AG20443 (cell line): ENCODE measurements at regions not wholly inside any gene's neighbourhood (a gene's known extent, or its start where the extent isn't known, plus 50 kb on each side); places are given as distances from the start of the nearest gene placed in this dataset.

Source experiments
- DNase-seq: peaks from one replicate; pipeline ENCODE4 v3.0.0; 2012; ENCODE audit warnings: low spot score, mixed read lengths

DNA sequence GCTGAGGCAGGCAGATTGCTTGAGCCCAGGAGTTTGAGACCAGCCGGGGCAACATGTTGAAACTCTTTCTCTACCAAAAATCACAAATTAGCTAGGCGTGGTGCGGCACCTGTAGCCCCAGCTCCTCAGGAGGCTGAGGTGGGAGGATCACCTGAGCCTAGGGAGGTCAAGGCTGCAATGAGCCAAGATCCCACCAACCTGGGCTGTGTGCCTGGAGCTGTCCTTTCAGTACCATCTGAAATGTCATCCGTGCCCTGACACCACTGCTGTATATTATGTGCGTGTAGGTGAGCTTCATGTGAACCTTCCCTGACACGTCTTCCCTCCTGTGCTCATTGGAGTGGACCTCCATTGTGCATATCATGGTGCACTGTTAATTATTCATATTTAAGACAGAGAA, 84.8 kb upstream of the HNRNPA3 start:
- no peak for DNase-seq

DNA sequence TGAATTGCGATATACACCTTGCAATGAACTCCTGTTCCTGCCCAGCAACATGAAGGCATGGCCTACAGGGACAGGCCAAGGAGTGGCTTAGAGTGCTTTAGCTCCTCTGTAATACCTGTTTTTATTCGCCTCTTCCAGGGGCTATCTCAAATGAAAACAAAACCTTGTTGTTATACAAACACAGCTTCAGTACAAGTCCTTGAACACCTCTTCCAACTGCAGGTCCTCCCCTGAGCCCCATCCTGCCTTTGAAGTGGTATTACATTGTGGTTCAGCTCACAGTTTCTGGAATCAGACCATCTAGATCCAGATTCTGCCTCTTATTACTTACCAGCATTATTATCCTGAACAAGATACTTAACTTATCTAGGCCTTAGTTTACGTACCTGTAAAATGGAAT, 83.0 kb upstream of the HNRNPA3 start:
- DNase-seq, result no peak

DNA sequence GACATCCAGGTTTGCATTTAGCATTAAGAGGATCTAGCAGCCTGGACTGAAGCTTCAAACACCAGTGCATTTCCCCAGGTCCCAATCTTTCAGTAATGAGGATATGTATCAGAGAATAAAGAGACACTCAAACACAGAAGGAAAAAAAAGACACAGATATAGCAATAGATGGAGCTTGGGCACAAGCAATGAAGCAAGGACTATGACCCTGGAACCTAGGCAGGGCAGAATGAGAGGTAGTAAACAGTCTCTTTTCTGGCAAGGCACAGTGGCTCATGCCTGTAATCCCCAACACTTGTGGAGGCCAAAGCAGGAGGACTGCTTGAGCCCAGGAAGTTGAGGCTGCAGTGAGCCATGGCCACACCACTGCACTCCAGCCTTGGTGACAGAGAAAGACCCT, 80.7 kb upstream of the HNRNPA3 start:
- DNase-seq, result no peak

DNA sequence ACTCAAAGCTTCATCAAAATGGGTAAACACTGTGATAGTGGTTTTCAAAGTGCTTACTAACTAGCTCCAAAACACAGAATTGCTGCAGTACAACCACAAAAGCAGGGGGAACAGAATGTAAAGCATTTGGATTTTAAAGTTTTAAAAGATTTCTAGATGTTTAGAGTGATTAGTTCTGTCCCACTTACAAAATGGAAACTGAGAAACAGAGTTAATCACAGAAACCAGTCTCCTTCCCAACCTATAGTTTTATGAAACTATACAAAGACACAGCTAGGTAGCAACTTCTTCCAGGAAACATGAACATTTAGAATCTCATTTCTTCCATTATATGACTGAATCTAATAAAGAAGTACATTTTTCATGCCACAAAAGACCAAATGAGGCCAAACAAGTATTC, 73.8 kb upstream of the HNRNPA3 start:
- DNase-seq, result no peak

DNA sequence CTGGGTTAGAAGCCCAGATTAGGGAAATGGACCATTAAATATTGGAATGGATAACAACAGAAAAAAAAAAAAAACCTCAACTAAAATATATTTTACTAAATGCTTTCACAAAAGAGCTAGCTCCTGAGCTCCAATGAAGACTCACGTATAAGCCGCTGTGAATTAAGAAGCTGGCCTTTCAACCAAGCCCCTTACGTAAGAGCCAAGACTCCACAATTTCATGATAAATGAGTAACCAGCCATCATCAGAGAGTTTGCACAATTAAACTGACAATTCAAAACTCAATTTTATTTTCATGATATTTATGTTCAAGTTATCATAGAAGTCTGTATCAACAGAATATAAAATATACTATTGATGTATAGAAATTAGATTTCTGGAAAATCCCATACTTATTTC, 70.7 kb upstream of the HNRNPA3 start:
- DNase-seq, result no peak

DNA sequence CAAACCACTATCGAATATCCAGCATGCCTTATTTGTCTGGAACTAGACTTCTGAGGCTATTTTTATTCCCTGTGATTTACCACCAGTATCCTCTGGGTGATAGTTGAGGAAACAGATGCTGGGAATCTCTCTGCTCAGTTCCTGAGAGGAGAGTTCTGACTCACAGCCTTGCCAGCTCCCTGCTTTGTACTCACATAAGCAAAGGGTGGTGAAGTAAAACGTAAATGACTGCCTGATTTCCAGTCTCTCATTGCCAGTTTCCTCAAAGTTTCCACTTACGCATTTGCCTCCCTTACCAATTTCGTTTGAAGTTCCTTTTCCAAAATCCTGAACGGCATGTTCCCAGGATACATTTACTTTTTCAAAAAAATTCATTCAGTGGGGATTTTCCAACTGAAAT, 69.2 kb upstream of the HNRNPA3 start:
- DNase-seq, result peak; percentile 75

DNA sequence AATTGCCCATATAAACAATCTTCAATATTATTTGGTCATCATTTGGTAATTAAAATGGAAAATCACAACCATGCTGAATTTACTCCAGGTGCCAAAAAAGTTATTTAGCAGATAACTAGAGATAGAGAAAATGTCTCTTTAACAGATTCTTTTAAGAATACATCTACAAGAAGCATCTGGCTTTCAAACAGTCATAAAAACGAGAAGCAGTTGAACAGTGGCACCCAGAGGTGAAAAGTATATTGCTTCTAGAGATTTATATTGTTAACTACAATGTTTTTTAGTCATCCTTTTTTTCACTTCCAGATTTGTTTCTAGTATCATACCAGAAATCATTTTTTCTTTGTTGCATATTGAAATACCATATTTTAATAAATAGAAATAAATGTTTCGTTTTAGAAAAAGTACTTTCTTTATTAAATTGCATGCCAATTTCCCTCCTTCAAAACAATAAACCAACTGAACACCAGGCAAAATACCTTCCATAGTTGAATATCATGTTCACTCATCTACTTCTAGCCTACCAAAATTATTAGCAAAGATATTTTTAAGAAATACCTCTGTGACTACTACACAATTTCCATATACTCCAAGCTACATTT, 65.4 kb upstream of the HNRNPA3 start:
- peak; percentile 54 for DNase-seq

DNA sequence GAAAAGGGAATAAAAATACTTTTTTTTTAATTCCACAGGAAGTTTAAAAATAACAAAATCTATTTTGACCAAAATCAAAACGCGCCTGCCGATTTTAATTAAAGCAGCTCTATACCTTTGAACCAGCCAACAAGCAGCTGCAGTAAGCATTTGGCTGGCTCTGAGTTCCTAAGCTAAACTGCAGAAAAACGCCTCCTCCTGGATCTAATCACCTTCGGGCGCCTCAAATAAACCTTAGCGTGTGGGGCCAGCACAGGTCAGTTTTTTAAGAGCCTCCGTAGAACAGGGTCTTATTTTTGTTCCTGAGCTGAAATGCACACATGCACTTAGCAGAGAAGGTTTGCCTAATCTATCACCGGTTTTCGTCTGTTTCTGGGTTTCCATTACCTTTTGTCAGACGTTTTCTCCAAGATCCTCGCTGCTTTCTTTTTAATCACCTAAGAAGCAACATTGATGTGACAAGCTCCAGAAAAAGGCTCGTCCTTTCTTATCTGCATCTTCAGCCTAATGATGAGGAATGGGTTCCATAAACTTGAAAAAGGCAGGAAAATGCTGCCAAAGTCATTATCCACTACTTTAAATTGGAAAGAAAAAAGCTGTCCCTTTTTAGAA, 64.7 kb upstream of the HNRNPA3 start:
- DNase-seq, result no peak

DNA sequence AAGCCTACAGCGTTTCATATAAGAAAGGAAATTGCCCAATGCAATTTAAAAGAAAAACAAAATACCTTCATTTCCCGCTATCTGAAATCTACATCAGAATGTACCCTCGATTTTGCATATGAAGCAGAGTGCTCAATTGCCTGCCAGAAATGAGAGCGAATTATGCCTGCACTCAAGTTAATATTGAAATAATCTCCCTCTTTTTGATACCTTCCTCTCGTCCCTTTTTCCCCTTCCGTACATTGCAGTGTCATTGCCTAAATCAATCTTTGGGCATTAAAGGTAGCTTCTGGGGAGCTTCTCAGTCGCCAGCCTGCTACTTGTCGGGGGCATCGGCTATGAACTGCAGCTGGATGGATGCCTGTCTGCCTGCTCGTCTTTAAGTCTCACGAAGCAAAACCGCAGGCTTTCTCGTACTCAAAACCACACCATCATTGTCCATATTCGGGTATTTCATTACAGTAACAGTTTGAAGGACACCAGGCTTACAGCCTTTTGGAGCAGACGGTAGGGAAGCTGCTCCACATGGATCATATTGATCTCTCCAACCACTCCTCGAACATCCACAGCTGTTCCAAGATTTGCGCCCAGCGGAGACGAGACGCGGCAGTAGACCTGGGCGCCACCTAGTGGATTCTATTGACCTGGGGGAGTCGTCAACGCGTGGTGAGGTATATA, 64.0 kb upstream of the HNRNPA3 start:
- peak; percentile 82 for DNase-seq

DNA sequence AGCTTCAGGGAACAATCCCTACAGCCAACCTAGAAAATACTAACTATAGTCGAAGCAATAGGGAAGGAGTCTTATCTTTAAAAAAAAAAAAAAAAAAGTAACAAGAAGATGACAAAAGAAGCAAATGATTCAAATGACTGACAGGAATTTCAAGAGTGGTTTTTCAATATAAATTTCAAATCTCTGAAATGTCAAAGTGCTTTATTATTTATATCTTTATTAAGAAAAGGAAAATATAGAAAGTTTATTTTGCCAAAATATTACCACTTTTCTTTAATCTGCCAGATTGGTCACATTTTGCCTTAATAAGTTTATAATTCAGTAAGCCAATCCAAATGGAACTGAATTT, 63.5 kb upstream of the HNRNPA3 start:
- DNase-seq, result no peak

DNA sequence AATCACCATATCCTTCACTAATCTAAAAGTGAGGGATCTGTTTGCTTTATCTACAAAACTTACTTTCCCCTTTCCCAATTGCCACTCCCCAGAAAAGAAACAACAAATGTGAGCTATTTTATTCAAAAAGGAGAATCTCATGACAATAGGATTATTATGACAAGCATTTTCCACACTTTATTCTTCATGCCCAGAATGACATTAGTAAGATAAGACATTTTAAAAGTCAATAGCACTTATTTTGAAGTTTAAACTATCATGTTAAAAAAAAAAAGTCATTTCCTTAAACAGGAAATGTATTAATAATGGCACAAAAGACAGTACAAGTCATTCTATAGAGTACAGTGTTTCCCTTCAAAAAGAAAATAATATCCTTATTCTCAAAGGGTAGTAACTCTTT, 58.8 kb upstream of the HNRNPA3 start:
- no peak for DNase-seq

DNA sequence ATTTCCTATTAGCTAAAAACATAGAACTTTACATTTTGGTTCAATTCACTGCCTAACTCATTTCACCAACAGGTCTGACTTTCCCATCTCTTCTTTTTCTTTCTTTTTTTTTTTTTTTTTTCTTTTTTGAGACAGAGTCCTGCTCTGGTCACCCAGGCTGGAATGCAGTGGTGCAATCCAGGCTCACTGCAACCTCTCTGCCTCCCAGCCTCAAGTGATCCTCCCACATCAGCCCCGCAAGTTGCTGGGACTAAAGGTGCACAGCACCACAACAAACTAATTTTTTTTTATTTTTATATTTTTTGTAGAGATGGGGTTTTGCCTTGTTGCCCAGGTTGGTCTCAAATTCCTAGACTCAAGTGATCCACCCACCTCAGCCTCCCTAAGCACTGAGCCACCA, 57.8 kb upstream of the HNRNPA3 start:
- DNase-seq, result no peak

DNA sequence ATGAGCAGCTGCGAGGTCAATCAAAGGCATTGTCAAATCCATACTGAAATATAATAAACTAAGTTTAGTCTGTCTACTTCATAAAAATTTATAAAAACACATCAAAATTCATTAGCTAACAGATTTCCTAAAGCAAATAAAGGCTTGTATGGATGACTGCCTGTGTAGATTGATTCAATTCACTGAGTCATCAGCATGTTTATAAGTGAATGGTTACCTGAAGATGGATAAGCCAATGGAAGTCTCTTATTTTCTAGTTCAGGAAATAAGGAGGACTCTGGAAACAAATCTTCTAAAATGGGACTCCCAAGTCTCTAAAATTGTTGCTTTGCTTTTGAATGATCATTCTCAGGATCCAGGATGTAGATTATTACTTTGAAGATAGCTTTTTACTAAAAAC, 57.0 kb upstream of the HNRNPA3 start:
- no peak for DNase-seq

DNA sequence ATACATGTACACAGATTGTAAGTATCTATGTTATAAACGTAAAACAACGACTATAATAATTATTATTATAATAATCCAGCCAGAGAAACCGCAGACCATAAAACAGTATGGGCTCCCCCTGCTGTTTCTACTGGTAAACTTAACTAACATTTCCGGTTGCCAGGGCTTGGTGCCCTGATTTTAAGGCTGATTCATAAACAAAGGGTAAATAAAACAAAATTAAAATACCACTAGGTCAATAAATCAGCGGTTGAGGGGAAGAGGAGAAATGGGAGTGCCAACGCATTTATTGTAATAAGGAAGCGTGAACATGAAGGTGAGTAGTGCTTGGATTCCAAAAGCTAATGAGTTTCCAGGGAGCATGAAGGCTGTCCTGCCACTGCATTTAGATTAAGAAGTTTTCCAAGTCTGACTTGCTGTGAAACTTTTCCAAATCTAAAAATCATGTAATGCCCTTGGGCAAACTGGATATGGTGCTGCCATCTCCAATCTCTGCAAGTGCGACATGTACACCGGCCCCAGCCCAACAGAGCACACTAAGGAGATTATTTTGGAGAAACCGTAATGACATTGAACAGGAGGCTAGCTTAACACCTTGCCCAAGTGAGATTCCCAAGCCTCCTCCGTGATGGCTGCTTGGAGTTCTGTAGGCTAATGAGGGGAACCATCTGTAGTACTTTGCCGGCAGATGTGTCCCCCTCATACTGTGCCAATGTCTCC, 50.7 kb upstream of the HNRNPA3 start:
- DNase-seq, result peak; percentile 53
